ENCODE measurements at regions not wholly inside any gene's neighbourhood (a gene's known extent, or its start where the extent isn't known, plus 50 kb on each side); places are given as distances from the start of the nearest gene placed in this dataset.
"Not testable (repeated sequence)": the region's sequence is repeated elsewhere in the genome, so short reads cannot be mapped to it uniquely, and the experiment has no call there.

DNA sequence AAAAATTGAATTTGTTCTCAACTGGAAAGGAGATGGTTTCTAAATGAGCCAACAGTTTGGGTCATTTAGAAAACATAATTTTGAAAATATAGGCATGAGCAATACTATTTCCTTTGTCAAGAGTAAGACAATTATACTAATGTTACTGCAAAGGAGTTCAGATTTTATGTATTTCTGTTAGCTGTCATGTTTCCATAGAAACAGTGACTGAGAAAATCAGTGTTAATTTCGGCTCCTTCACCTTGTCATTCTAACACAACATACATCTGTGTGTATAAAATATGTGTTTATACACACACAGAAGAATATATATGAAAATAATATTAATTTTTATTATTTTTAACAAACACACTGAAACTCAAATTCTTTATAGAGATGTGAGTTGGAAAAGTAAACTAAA, 178.0 kb upstream of the SPHKAP start:
- TF ChIP-seq JUND (IDR thresholded peaks at IDR 0.05) (no peak), GABPA (IDR thresholded peaks at IDR 0.05 in 1 of 2, conservative IDR thresholded peaks at IDR 0.05 in 1 of 2) (no peak)
- H3K27ac ChIP-seq (ENCODE audit: low read depth in 1 of 2, low read length in 2 of 2) = no peak overlapping the region
- H3K4me1 ChIP-seq (ENCODE audit: control insufficient read depth in 4 of 4, insufficient read depth in 4 of 4, low read length in 3 of 4) = no peaks in the 10 kb centered on the region
- no peaks in the 10 kb centered on the region for H3K27me3 ChIP-seq (ENCODE audit: control insufficient read depth in 4 of 4, insufficient read depth in 4 of 4, low read length in 3 of 4)
- no peaks in the 10 kb centered on the region for H3K9me3 ChIP-seq (ENCODE audit: control insufficient read depth in 4 of 4, low read length in 3 of 4)
- WGBS = 54% methylated on average over 1 of the region's 1 CpG
- H3K9ac ChIP-seq (ENCODE audit: low read depth in 1 of 2, low read length in 2 of 2) = no peak overlapping the region
- no peak overlapping the region for H3K4me3 ChIP-seq (ENCODE audit: low read depth in 1 of 3, low read length in 3 of 3)
- H3K36me3 ChIP-seq (ENCODE audit: control insufficient read depth in 4 of 4, insufficient read depth in 3 of 4, low read depth in 1 of 4, low read length in 3 of 4) = no peaks in the 10 kb centered on the region
- DNase-seq (ENCODE audit: low spot score) = no peak

DNA sequence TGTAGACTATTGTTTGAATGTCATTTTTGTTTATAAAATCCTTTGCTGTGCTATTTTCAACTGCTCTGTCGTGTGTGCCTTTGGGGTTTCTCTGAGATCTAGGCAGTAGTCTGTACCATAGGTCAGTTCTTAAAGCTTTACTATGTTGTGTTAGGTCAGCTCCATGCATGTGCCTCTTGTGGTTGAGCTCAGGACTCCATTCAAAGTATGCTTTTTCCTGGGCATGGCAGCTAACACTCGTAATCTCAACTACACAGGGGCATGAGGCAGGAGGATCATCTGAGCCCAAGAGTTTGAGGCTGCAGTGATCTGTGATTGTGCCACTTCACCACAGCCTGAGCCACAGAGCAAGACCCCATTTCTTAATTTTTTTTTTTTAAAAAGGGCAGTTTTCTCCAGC, 174.4 kb upstream of the SPHKAP start:
- Histone ChIP-seq H3K9me3 (ENCODE audit: control insufficient read depth in 4 of 4, low read length in 3 of 4) (peaks cover 0 to 3% (median 0%) of the 10 kb centered on the region in 4 donors), H3K36me3 (ENCODE audit: control insufficient read depth in 4 of 4, insufficient read depth in 3 of 4, low read depth in 1 of 4, low read length in 3 of 4) (no peaks in the 10 kb centered on the region), H3K9ac (ENCODE audit: low read depth in 1 of 2, low read length in 2 of 2) (no peak overlapping the region), H3K4me1 (ENCODE audit: control insufficient read depth in 4 of 4, insufficient read depth in 4 of 4, low read length in 3 of 4) (no peaks in the 10 kb centered on the region), H3K27me3 (ENCODE audit: control insufficient read depth in 4 of 4, insufficient read depth in 4 of 4, low read length in 3 of 4) (no peaks in the 10 kb centered on the region), H3K27ac (ENCODE audit: low read depth in 1 of 2, low read length in 2 of 2) (no peak overlapping the region), H3K4me3 (ENCODE audit: low read depth in 1 of 3, low read length in 3 of 3) (no peak overlapping the region)
- no peak for DNase-seq (ENCODE audit: low spot score)
- 49% methylated on average over 2 of the region's 2 CpGs for WGBS
- TF ChIP-seq, protein P1, sequence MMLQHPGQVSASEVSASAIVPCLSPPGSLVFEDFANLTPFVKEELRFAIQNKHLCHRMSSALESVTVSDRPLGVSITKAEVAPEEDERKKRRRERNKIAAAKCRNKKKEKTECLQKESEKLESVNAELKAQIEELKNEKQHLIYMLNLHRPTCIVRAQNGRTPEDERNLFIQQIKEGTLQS (IDR thresholded peaks at IDR 0.05) = no peak
- TF ChIP-seq JUND (IDR thresholded peaks at IDR 0.05) (no peak), HNF4G (IDR thresholded peaks at IDR 0.05) (no peak), HNF4A (conservative IDR thresholded peaks at IDR 0.05) (no peak), SP1 (IDR thresholded peaks at IDR 0.05) (no peak), EGR1 (IDR thresholded peaks at IDR 0.05; ENCODE audit: low read depth in 2 of 2) (no peak), TAF1 (conservative IDR thresholded peaks at IDR 0.05) (no peak), FOXA2 (IDR thresholded peaks at IDR 0.05) (no peak), RXRA (IDR thresholded peaks at IDR 0.05) (no peak), YY1 (IDR thresholded peaks at IDR 0.05) (no peak), GABPA (IDR thresholded peaks at IDR 0.05 in 1 of 2, conservative IDR thresholded peaks at IDR 0.05 in 1 of 2) (no peak), FOXA1 (IDR thresholded peaks at IDR 0.05) (no peak)
- TF ChIP-seq, protein P2, sequence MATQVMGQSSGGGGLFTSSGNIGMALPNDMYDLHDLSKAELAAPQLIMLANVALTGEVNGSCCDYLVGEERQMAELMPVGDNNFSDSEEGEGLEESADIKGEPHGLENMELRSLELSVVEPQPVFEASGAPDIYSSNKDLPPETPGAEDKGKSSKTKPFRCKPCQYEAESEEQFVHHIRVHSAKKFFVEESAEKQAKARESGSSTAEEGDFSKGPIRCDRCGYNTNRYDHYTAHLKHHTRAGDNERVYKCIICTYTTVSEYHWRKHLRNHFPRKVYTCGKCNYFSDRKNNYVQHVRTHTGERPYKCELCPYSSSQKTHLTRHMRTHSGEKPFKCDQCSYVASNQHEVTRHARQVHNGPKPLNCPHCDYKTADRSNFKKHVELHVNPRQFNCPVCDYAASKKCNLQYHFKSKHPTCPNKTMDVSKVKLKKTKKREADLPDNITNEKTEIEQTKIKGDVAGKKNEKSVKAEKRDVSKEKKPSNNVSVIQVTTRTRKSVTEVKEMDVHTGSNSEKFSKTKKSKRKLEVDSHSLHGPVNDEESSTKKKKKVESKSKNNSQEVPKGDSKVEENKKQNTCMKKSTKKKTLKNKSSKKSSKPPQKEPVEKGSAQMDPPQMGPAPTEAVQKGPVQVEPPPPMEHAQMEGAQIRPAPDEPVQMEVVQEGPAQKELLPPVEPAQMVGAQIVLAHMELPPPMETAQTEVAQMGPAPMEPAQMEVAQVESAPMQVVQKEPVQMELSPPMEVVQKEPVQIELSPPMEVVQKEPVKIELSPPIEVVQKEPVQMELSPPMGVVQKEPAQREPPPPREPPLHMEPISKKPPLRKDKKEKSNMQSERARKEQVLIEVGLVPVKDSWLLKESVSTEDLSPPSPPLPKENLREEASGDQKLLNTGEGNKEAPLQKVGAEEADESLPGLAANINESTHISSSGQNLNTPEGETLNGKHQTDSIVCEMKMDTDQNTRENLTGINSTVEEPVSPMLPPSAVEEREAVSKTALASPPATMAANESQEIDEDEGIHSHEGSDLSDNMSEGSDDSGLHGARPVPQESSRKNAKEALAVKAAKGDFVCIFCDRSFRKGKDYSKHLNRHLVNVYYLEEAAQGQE (IDR thresholded peaks at IDR 0.05) = no peak
- TF ChIP-seq, protein P3, sequence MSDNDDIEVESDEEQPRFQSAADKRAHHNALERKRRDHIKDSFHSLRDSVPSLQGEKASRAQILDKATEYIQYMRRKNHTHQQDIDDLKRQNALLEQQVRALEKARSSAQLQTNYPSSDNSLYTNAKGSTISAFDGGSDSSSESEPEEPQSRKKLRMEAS (IDR thresholded peaks at IDR 0.05) = no peak
- TF ChIP-seq, protein P4, sequence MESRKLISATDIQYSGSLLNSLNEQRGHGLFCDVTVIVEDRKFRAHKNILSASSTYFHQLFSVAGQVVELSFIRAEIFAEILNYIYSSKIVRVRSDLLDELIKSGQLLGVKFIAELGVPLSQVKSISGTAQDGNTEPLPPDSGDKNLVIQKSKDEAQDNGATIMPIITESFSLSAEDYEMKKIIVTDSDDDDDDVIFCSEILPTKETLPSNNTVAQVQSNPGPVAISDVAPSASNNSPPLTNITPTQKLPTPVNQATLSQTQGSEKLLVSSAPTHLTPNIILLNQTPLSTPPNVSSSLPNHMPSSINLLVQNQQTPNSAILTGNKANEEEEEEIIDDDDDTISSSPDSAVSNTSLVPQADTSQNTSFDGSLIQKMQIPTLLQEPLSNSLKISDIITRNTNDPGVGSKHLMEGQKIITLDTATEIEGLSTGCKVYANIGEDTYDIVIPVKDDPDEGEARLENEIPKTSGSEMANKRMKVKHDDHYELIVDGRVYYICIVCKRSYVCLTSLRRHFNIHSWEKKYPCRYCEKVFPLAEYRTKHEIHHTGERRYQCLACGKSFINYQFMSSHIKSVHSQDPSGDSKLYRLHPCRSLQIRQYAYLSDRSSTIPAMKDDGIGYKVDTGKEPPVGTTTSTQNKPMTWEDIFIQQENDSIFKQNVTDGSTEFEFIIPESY (IDR thresholded peaks at IDR 0.05) = no peak
- TF ChIP-seq, protein P5, sequence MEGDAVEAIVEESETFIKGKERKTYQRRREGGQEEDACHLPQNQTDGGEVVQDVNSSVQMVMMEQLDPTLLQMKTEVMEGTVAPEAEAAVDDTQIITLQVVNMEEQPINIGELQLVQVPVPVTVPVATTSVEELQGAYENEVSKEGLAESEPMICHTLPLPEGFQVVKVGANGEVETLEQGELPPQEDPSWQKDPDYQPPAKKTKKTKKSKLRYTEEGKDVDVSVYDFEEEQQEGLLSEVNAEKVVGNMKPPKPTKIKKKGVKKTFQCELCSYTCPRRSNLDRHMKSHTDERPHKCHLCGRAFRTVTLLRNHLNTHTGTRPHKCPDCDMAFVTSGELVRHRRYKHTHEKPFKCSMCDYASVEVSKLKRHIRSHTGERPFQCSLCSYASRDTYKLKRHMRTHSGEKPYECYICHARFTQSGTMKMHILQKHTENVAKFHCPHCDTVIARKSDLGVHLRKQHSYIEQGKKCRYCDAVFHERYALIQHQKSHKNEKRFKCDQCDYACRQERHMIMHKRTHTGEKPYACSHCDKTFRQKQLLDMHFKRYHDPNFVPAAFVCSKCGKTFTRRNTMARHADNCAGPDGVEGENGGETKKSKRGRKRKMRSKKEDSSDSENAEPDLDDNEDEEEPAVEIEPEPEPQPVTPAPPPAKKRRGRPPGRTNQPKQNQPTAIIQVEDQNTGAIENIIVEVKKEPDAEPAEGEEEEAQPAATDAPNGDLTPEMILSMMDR (IDR thresholded peaks at IDR 0.05; ENCODE audit: low read depth, low read length, missing input control) = no peak

DNA sequence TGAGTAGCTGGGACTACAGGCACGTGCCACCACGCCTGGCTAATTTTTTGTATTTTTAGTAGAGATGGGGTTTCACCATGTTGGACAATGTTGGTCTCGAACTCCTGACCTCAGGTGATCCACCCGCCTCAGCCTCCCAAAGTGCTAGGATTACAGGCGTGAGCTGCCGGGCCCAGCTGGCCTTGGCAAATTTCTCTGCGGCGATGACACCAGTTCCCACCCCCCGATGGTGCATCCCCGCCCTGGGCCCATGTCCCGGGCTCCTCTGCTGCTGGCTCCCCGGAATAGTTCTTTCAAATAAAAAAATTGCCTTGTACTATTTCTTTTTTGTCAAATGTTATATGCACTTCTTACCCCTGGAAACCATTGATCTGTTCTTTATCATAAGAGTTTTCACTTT, 171.5 kb upstream of the SPHKAP start:
- H3K9ac ChIP-seq (ENCODE audit: low read depth in 1 of 2, low read length in 2 of 2); H3K36me3 ChIP-seq (ENCODE audit: control insufficient read depth in 4 of 4, insufficient read depth in 3 of 4, low read depth in 1 of 4, low read length in 3 of 4); DNase-seq (ENCODE audit: low spot score); H3K27ac ChIP-seq (ENCODE audit: low read depth in 1 of 2, low read length in 2 of 2); H3K4me1 ChIP-seq (ENCODE audit: control insufficient read depth in 4 of 4, insufficient read depth in 4 of 4, low read length in 3 of 4); H3K4me3 ChIP-seq (ENCODE audit: low read depth in 1 of 3, low read length in 3 of 3); H3K27me3 ChIP-seq (ENCODE audit: control insufficient read depth in 4 of 4, insufficient read depth in 4 of 4, low read length in 3 of 4); H3K9me3 ChIP-seq (ENCODE audit: control insufficient read depth in 4 of 4, low read length in 3 of 4): not testable (repeated sequence)
- 87% methylated on average over 12 of the region's 12 CpGs for WGBS

All from liver (tissue), 8 donors.